Endothelial cell of umbilical vein (primary cell): ENCODE measurements at regions not wholly inside any gene's neighbourhood (a gene's known extent, or its start where the extent isn't known, plus 50 kb on each side); places are given as distances from the start of the nearest gene placed in this dataset.

Experiments
- BruUV-seq: library from RNA; stranded (reverse); fragments of 400-500 nt; replicated peaks from 2 replicates; lab custom pipeline; 2021; lab: Mats Ljungman, UMichigan
- CTCF ChIA-PET: fragments of 300-600, 350-600 bp; sonication (Branson Sonifier 250); formaldehyde crosslinking; loops from one replicate; lab custom pipeline; 2021; ENCODE audit warnings: antibody characterized with exemption, inconsistent platforms; lab: Charles Lee
- POLR2A ChIA-PET: fragments of 300-600, 350-600 bp; sonication (Branson Sonifier 250); formaldehyde crosslinking; loops from one replicate; lab custom pipeline; 2021; ENCODE audit warnings: antibody characterized with exemption, inconsistent platforms; lab: Charles Lee
- DNase-seq: peaks from one replicate; pipeline ENCODE4 v3.0.0-alpha.2; 2011; ENCODE audit warnings: low read depth, low spot score
- FAIRE-seq: peaks from 2 replicates; lab custom pipeline; 2011; peaks lifted over from hg19 to GRCh38; lab: Jason Lieb, UNC
- H2AFZ ChIP-seq: 2 replicates; pipeline ENCODE4 v1.6.0; 2012; ENCODE audit warnings: low read depth, low read length, control low read depth, inconsistent platforms
- H3K27ac ChIP-seq: 2 replicates; pipeline ENCODE4 v1.5.1; 2011; ENCODE audit warnings: low read depth, mild to moderate bottlenecking, control low read depth, low read length, moderate library complexity; ENCODE audit not compliant: insufficient read depth
- H3K27me3 ChIP-seq, 2 experiments: 2 replicates each; pipeline versions ENCODE4 v1.6.0 to v1.6.1; 2011; ENCODE audit warnings: low read length in 2 of 2, mixed read lengths in 1 of 2; ENCODE audit not compliant: control insufficient read depth in 2 of 2, insufficient read depth in 2 of 2
- H3K36me3 ChIP-seq, 2 experiments: 2 replicates in 1 of 2; 3 replicates in 1 of 2; pipeline ENCODE4 v1.5.1; 2011; ENCODE audit warnings: low read length in 2 of 2, mild to moderate bottlenecking in 1 of 2, moderate library complexity in 1 of 2; ENCODE audit not compliant: control insufficient read depth in 2 of 2, insufficient read depth in 2 of 2; ENCODE audit errors: extremely low read depth in 1 of 2
- H3K4me1 ChIP-seq: 3 replicates; pipeline ENCODE4 v1.5.1; 2011; ENCODE audit warnings: mild to moderate bottlenecking, low read length; ENCODE audit not compliant: control insufficient read depth, insufficient read depth; ENCODE audit errors: extremely low read depth
- H3K4me2 ChIP-seq: 2 replicates; pipeline ENCODE4 v1.6.1; 2011; ENCODE audit warnings: low read length, control low read depth, mixed read lengths; ENCODE audit not compliant: insufficient read depth
- H3K4me3 ChIP-seq, 3 experiments: fragments of 200-600 bp in 1 of 3; sonication (generic), shearing (Covaris generic) in 1 of 3; replicated peaks in 1 of 3; 2 replicates each; pipeline ENCODE4 v1.5.1; 2011 to 2016; ENCODE audit warnings: control low read depth in 3 of 3, low read length in 3 of 3, mild to moderate bottlenecking in 2 of 3, inconsistent platforms in 1 of 3, low read depth in 1 of 3, moderate library complexity in 1 of 3; ENCODE audit not compliant: insufficient read depth in 1 of 3
- H3K79me2 ChIP-seq: 2 replicates; pipeline ENCODE4 v1.6.0; 2012; ENCODE audit warnings: low read length, inconsistent platforms; ENCODE audit not compliant: control insufficient read depth, insufficient read depth
- H3K9ac ChIP-seq: replicated peaks from 2 replicates; pipeline ENCODE3; 2011; ENCODE audit warnings: low read length, control low read depth; ENCODE audit not compliant: insufficient read depth; ENCODE audit errors: extremely low read depth
- H3K9me1 ChIP-seq: replicated peaks from 3 replicates; pipeline ENCODE4 v1.6.0; 2011; ENCODE audit warnings: mild to moderate bottlenecking, low read length; ENCODE audit not compliant: control insufficient read depth, insufficient read depth; ENCODE audit errors: extremely low read depth
- H3K9me3 ChIP-seq: replicated peaks from 2 replicates; pipeline ENCODE4 v1.5.1; 2012; ENCODE audit warnings: low read length, inconsistent platforms; ENCODE audit not compliant: control insufficient read depth, insufficient read depth
- H4K20me1 ChIP-seq: replicated peaks from 2 replicates; pipeline ENCODE3; 2011; ENCODE audit warnings: mild to moderate bottlenecking, low read length; ENCODE audit not compliant: control insufficient read depth, insufficient read depth; ENCODE audit errors: extremely low read depth
- CTCF ChIP-seq, 2 donors: IDR thresholded peaks; 1 replicate in 1 of 2; 2 replicates in 1 of 2; pipeline ENCODE4 v1.5.1; 2011; ENCODE audit warnings: low read length in 2 of 2, mild to moderate bottlenecking in 2 of 2, moderate library complexity in 2 of 2, control low read depth in 1 of 2, inconsistent platforms in 1 of 2, low read depth in 1 of 2; ENCODE audit not compliant: insufficient read depth in 1 of 2; ENCODE audit errors: extremely low read depth in 1 of 2
- EZH2 ChIP-seq: IDR thresholded peaks from 2 replicates; pipeline ENCODE4 v1.6.1; 2012; ENCODE audit warnings: borderline replicate concordance, low read depth, mild to moderate bottlenecking, moderate library complexity, low read length, inconsistent platforms; ENCODE audit not compliant: severe bottlenecking
- FOS ChIP-seq: IDR thresholded peaks from 2 replicates; pipeline ENCODE4 v1.6.1; 2011; ENCODE audit warnings: mild to moderate bottlenecking, low read length, moderate library complexity, borderline replicate concordance; ENCODE audit not compliant: insufficient read depth
- GATA2 ChIP-seq: IDR thresholded peaks from 2 replicates; pipeline ENCODE4 v1.7.0; 2011; ENCODE audit warnings: low read depth, mild to moderate bottlenecking, moderate library complexity, mixed read lengths, low read length; ENCODE audit not compliant: insufficient read length, insufficient read depth
- JUN ChIP-seq: IDR thresholded peaks from 2 replicates; pipeline ENCODE4 v1.6.1; 2011; ENCODE audit warnings: borderline replicate concordance, low read depth; ENCODE audit not compliant: insufficient read length, insufficient read depth
- MAX ChIP-seq: IDR thresholded peaks from 2 replicates; pipeline ENCODE4 v1.6.1; 2011; ENCODE audit not compliant: insufficient read depth, insufficient read length
- MYC ChIP-seq: IDR thresholded peaks from one replicate; pipeline ENCODE4 v1.6.1; 2011; ENCODE audit warnings: mild to moderate bottlenecking, low read depth, low read length
- POLR2A ChIP-seq: IDR thresholded peaks from 2 replicates; pipeline ENCODE4 v1.6.1; 2012; ENCODE audit warnings: low read depth, mild to moderate bottlenecking, control low read depth, low read length
- POLR2AphosphoS5 ChIP-seq: IDR thresholded peaks from 2 replicates; pipeline ENCODE4 v1.6.1; 2012; ENCODE audit warnings: low read depth, mild to moderate bottlenecking, control low read depth, low read length, moderate library complexity; ENCODE audit not compliant: insufficient read depth
- dilution Hi-C: fragments of 300-500 bp; cut with MboI; formaldehyde crosslinking; loops from one replicate; pipeline ENCODE4 v1.15.0; 2019; ENCODE audit warnings: low sequenced_read_pairs; ENCODE audit not compliant: extremely low pct_ligation_motif_present
- intact Hi-C: fragments of 100-400 bp; cut with micrococcal nuclease; formaldehyde crosslinking; loops from one replicate; pipeline ENCODE4 v1.10.0; 2022

GRCh38 chr2:188881434-188881833 lies 92.7 kb upstream of the COL3A1 start:
- DNase-seq (no peak), FAIRE-seq (no peak)
- no peaks in the 10 kb centered on the region for H4K20me1 ChIP-seq
- H3K9me1 ChIP-seq: no peaks in the 10 kb centered on the region
- no peaks in the 10 kb centered on the region for H3K9me3 ChIP-seq
- H3K36me3 ChIP-seq: no peaks in the 10 kb centered on the region
- H2AFZ ChIP-seq: no peak overlapping the region
- TF ChIP-seq MYC (no peak), FOS (no peak), POLR2AphosphoS5 (no peak), JUN (no peak), CTCF (IDR thresholded peaks at IDR 0.05; ENCODE audit: extremely low read depth in 1 of 2, insufficient read depth in 1 of 2, low read depth in 1 of 2, low read length in 2 of 2) (no peak), POLR2A (no peak), EZH2 (no peak), GATA2 (no peak), MAX (no peak)
- no peaks in the 10 kb centered on the region for H3K4me1 ChIP-seq
- no peaks in the 10 kb centered on the region for H3K27me3 ChIP-seq
- H3K27ac ChIP-seq: no peak overlapping the region
- ChIA-PET CTCF (no interaction called here), POLR2A (no interaction called here)
- no peak overlapping the region for H3K9ac ChIP-seq
- no TSS peak for BruUV-seq
- no peaks in the 10 kb centered on the region for H3K79me2 ChIP-seq
- dilution Hi-C loops: no loop called here
- H3K4me3 ChIP-seq: no peak overlapping the region
- H3K4me2 ChIP-seq: no peak overlapping the region
- intact Hi-C loops: no loop called here
